Osteoblast (primary cell): ENCODE measurements at regions not wholly inside any gene's neighbourhood (a gene's known extent, or its start where the extent isn't known, plus 50 kb on each side); places are given as distances from the start of the nearest gene placed in this dataset.

Experiments used
- DNase-seq: peaks from one replicate; pipeline ENCODE4 v3.0.0; 2011; ENCODE audit warnings: low spot score, mixed read lengths; ENCODE audit not compliant: insufficient read length; ENCODE audit errors: missing footprints
- H2AFZ ChIP-seq: 2 replicates; pipeline ENCODE4 v1.6.0; 2011; ENCODE audit warnings: mild to moderate bottlenecking, low read length
- H3K27ac ChIP-seq: 2 replicates; pipeline ENCODE4 v1.5.1; 2011; ENCODE audit warnings: mild to moderate bottlenecking, low read depth, low read length, moderate library complexity
- H3K27me3 ChIP-seq: 2 replicates; pipeline ENCODE4 v1.6.0; 2012; ENCODE audit warnings: mild to moderate bottlenecking, control low read depth, inconsistent platforms, low read length, moderate library complexity; ENCODE audit not compliant: insufficient read depth
- H3K36me3 ChIP-seq: 2 replicates; pipeline ENCODE4 v1.5.1; 2011; ENCODE audit warnings: mild to moderate bottlenecking, low read length, control low read depth, moderate library complexity; ENCODE audit not compliant: insufficient read depth
- H3K4me1 ChIP-seq: 2 replicates; pipeline ENCODE4 v1.5.1; 2011; ENCODE audit warnings: mild to moderate bottlenecking, low read length, control low read depth, moderate library complexity; ENCODE audit not compliant: insufficient read depth
- H3K4me2 ChIP-seq: 2 replicates; pipeline ENCODE4 v1.6.0; 2011; ENCODE audit warnings: mild to moderate bottlenecking, low read length; ENCODE audit not compliant: insufficient read depth
- H3K4me3 ChIP-seq: fragments of 200-600 bp; sonication (generic); 3 replicates; pipeline ENCODE4 v1.5.1; 2012; ENCODE audit warnings: mild to moderate bottlenecking, low read length, inconsistent platforms; ENCODE audit not compliant: insufficient read depth
- H3K79me2 ChIP-seq: 2 replicates; pipeline ENCODE4 v1.6.0; 2012; ENCODE audit warnings: mild to moderate bottlenecking, low read length, control low read depth, inconsistent platforms; ENCODE audit not compliant: insufficient read depth
- H3K9me3 ChIP-seq: 2 replicates; pipeline ENCODE4 v1.5.1; 2011; ENCODE audit warnings: low read depth, low read length, control low read depth
- H4K20me1 ChIP-seq: 2 replicates; pipeline ENCODE4 v1.6.0; 2012; ENCODE audit warnings: mild to moderate bottlenecking, low read length, control low read depth; ENCODE audit not compliant: insufficient read depth
- CTCF ChIP-seq: IDR thresholded peaks from 2 replicates; pipeline ENCODE4 v1.5.1; 2011; ENCODE audit warnings: mild to moderate bottlenecking, low read depth, low read length, moderate library complexity; ENCODE audit errors: extremely low read depth

- Histone ChIP-seq H3K27ac (no peak overlapping the region), H3K4me1 (no peaks in the 10 kb centered on the region), H3K4me2 (no peak overlapping the region), H3K27me3 (no peaks in the 10 kb centered on the region), H3K79me2 (no peaks in the 10 kb centered on the region), H2AFZ (no peak overlapping the region), H3K36me3 (no peaks in the 10 kb centered on the region), H3K4me3 (no peak overlapping the region), H3K9me3 (no peaks in the 10 kb centered on the region), H4K20me1 (no peaks in the 10 kb centered on the region)
- no peak for TF ChIP-seq CTCF
- no peak for DNase-seq
These were observed 86.4 kb upstream of the SESTD1 start for GRCh38 chr2:179351057-179351456.

- no peak for TF ChIP-seq CTCF
These were observed 85.2 kb upstream of the SESTD1 start for GRCh38 chr2:179349670-179350303.

GRCh38 chr2:179348906-179349305 lies 84.3 kb upstream of the SESTD1 start:
- Histone ChIP-seq H3K79me2 (no peaks in the 10 kb centered on the region), H3K4me3 (no peak overlapping the region), H2AFZ (peak overlapping the region; percentile 20), H3K9me3 (no peaks in the 10 kb centered on the region), H3K27ac (no peak overlapping the region), H3K4me1 (peaks cover 11% of the 10 kb centered on the region), H3K4me2 (peak overlapping the region; percentile 8), H3K36me3 (no peaks in the 10 kb centered on the region), H4K20me1 (no peaks in the 10 kb centered on the region), H3K27me3 (no peaks in the 10 kb centered on the region)
- DNase-seq: no peak
- TF ChIP-seq CTCF: no peak

More at GRCh38 chr2:179349670-179350303, 85.2 kb upstream of the SESTD1 start:
- no peak overlapping the region for H2AFZ ChIP-seq
- H4K20me1 ChIP-seq: no peaks in the 10 kb centered on the region
- no peak overlapping the region for H3K4me3 ChIP-seq
- DNase-seq: no peak
- peaks cover 3% of the 10 kb centered on the region for H3K4me1 ChIP-seq
- H3K27me3 ChIP-seq: no peaks in the 10 kb centered on the region
- no peak overlapping the region for H3K4me2 ChIP-seq
- H3K9me3 ChIP-seq: no peaks in the 10 kb centered on the region
- H3K79me2 ChIP-seq: no peaks in the 10 kb centered on the region
- H3K36me3 ChIP-seq: no peaks in the 10 kb centered on the region
- H3K27ac ChIP-seq: no peak overlapping the region

- Histone ChIP-seq H3K4me2 (no peak overlapping the region), H2AFZ (peak overlapping the region; percentile 90), H3K79me2 (no peaks in the 10 kb centered on the region), H3K9me3 (no peaks in the 10 kb centered on the region), H4K20me1 (no peaks in the 10 kb centered on the region), H3K27me3 (no peaks in the 10 kb centered on the region), H3K4me1 (peaks cover 11% of the 10 kb centered on the region), H3K4me3 (no peak overlapping the region), H3K27ac (peak overlapping the region; percentile 49), H3K36me3 (no peaks in the 10 kb centered on the region)
- DNase-seq: no peak
- no peak for TF ChIP-seq CTCF
These were observed 80.3 kb upstream of the SESTD1 start for GRCh38 chr2:179344970-179345369.
